Skeletal muscle cell (primary cell): ENCODE measurements at regions not wholly inside any gene's neighbourhood (a gene's known extent, or its start where the extent isn't known, plus 50 kb on each side); places are given as distances from the start of the nearest gene placed in this dataset.

ENCODE experiments used
- DNase-seq: peaks from one replicate; pipeline ENCODE4 v3.0.0-alpha.2; 2010; ENCODE audit warnings: low read depth
- H3K4me3 ChIP-seq: 2 replicates; pipeline ENCODE4 v1.5.1; 2011; ENCODE audit warnings: low read depth, mild to moderate bottlenecking, control low read depth, low read length, moderate library complexity

DNA sequence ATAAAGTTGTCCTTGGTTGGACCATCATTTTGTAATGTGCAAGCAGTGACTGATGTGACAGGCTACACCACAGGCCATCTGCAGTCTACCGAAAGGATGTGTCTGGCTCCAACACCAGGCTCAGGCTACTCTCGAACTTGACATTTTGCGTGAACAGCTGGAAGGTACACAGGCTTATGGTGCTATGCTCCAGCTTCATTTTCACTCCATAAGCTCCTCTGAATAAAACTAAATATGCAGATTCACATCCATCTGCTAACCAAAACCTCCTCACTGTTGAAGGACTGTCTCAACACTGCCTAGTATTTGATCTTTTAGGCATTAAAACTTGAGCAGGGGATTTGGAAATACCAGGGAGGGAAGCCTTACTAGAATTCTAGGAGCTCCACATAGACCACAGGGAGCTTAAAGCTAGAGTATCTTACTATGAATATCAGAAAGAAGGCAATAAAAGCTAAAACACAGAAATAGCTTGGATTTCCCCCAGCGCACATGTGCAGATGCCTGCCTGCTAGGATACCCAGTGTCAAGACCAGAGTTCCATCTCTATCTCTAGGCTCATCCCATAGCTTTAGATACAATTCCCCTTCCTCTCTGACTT, 383.9 kb upstream of the FAT3 start:
- no peak overlapping the region for H3K4me3 ChIP-seq
- DNase-seq, result no peak

DNA sequence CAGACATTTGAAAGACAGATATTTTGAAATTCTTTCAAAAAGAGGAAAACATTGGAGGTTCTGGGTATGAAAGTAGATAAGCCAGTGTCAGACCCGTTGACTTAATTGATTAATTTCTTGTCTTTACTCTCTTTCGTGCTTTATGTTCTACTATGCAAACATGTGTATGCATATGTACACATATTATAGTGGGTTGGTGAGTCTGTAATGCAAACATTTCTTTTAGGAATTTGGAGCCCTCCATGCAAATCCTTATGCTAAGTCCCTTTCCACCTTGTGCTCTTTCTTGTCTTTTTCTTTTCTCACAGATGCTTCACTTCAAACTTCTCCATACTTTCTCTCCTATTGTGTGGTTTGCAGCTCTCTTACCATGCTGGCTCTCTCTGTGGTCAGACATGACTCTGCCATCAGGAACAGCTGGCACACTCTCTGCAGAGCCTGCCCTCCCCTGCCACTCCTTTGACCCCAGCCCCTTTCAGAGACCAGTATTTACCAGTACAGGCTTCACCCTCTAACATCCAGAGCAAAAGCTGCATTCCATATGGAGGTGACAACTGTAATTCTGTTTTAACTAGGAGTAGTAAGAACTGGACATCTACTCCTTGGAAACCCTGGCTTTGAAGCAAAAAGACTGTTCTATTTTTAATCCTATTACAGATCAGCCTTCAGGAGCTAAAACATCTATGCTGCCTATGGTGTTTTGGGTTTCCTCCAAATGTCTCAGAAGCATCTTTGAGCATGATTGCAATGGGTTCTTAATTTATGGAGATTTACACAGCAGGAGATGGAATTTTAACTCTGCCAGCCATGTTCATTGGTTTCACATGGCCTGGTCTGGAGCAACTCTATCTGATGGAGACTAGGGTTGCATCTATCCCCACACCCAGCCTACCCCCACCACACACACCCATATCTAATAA, 386.9 kb upstream of the FAT3 start:
- no peak overlapping the region for H3K4me3 ChIP-seq
- no peak for DNase-seq

DNA sequence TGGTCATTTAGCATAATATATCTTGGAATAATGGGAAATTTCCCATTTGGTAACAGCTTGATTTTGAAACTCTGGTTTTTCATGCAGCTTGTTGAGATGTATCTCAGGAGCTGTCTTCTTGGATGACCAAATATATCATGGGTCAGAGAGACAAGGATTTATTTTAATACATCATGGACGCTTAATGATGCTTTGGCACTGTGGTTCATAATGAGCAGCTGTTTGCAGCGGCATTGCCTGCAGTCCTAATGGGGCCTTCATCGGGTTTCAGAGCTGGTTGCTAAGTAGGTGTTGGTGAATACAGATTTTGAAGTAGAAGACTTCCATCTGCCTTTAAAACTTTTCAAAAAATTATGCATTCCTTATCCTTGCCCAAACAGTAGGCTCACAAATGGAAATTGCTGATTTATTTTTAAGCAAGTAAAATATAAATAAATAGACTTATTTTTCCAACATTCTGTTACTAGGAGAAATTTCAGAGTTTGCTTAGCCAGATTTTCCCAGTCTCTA, 389.5 kb upstream of the FAT3 start:
- no peak for DNase-seq
- no peak overlapping the region for H3K4me3 ChIP-seq

DNA sequence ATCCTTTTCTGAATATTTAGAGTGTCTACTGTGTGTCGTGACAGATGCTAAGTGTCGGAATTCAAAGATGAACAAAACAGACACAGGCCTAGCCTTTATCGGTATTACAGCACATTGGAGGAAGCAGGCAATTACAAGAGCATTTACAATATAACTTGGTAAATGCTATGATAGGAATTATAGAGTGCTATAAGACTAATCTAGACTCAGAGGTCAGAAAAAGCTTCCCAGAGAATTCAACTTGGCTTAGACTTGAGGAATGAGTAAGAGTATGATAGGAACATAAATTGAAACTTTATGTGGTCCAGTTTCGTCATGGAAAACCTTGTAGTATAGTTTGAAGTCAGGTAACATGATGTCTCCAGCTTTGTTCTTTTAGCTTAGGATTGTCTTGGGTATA, 395.7 kb upstream of the FAT3 start:
- no peak for DNase-seq
- H3K4me3 ChIP-seq, result no peak overlapping the region

DNA sequence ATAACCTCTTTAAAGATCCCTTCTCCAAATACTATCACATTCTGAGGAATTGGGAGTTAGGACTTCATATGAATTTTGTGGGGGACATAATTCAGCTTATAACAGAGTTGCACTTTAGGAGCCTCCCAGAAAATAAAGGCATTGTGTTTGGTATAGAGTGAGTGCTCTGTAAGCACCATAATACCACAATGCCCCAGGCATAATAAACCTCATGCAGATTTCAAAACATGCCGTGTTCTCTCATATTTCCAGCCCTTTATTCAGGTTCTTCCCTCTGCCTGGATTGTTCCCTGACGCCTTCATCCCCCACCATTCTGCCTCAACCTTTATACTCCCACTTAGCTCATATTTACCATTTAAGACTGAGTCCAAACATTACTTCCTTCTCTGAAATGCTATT, 398.8 kb upstream of the FAT3 start:
- H3K4me3 ChIP-seq, result no peak overlapping the region
- DNase-seq, result no peak

DNA sequence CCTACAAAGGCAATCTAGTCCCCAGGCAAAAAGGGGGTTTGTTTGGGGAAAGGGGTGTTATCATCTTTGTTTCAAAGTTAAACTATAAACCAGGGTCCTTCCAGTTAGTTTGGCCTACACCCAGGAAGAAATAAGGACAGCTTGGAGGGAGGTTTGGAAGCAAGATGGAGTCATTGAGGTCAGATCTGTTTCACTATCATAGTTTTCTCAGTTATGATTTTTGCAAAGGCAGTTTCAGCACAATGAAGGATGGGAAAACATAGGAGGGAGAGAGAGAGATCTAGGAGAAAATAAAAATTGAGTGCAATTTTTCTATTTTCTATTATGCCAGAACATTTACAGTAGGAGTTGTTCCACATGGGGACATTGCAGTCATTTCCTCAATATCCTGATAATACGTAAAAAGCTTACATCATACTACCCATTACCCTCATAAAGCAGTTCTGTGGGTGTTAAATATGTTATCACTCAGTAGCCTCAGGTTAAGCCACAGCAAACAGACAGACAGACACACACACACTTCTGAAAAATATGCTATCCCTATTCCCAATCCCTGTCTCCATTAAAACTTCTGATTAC, 401.3 kb upstream of the FAT3 start:
- DNase-seq, result no peak
- H3K4me3 ChIP-seq, result no peak overlapping the region

DNA sequence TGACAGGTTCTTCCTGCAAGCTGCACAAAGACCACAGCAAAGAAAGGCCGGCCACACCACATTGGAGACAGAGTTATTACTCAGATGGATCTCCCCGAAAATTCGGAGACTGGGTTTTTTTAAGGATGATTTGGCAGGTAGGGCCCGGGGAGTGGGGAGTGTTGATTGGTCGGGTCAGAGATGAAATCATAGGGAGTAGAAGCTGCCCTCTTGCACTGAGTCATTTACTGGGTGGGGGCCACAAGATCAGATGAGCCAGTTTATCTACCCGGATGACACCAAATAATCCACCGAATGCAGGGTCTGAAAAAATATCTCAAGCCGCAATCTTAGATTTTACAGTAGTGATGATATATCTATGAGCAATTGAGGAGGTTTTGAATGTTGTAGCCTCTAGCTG, 401.8 kb upstream of the FAT3 start:
- DNase-seq, result no peak
- H3K4me3 ChIP-seq, result no peak overlapping the region

DNA sequence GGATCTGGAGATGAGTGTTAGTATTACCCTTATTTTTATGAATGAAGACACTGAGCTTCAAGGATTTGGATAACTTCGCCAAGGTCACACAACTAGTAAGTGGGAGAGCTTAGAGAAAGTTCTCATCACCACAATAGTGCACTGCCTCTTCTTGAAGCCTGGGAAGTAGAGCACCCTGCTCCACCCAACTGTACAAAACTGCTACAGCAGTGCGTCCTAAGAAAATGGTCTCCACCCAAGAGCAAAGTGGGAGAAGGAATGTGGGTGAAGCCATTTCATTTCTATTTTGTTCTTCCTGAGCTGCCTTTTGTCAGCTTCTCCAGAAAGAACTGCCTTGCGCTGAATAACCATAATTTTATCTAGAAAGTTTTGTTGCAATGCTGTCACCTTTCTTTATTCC, 403.9 kb upstream of the FAT3 start:
- no peak overlapping the region for H3K4me3 ChIP-seq
- no peak for DNase-seq

DNA sequence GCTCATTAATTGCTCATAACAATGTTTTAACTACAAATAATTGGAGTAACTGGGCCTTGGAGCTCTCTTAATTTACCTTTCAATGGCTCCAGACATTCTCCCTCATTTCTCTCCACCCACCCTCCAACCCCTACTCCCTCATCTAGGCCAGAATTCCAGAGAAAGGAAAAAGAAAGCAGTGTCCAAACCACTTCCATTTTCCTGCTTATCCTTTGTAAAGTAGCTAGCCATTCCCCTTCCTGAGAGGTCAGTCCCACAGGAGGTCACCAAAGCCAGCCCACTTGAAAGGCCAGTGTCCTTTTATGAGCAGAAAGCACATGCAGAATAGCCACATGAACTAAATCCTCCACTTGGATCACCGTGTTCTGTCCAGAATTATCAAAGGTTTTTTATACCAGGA, 404.8 kb upstream of the FAT3 start:
- no peak for DNase-seq
- no peak overlapping the region for H3K4me3 ChIP-seq

DNA sequence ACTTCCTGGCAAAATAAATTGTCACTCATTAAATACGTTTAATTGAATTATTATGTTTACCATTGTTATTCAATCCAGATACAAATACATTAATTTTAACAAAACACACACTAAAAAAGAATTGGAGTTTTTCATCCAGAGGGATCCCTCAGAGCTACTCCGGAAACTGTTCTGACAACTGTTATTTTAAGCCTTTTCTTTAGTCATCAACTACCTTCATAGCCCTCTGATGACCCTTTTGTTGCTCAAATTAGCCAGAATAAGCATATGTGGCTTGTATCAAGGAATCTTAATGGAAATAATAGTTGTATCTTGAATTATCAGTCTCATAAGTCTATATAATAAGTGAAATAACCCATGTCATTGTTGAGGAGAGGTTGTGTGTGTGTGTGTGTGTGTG, 405.4 kb upstream of the FAT3 start:
- no peak for DNase-seq
- H3K4me3 ChIP-seq, result no peak overlapping the region

DNA sequence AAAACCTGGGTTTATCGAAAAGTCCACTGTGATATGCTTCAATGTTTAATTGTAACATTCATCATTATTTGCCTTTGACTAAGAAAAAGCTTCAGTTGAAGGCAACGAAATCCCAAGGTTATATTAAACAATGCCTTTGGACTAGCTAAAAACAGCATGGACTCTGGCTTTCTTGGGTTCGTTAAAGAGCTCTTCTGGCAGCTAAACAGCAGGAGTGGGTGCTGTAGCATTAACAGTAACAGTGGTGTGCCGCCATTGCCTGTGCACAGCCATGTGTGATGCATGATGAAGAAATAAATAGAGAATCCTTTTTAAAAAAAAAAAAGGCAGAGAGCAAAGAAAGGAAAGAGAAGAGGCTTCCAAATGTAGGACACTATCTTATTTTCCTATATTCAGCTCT, 406.6 kb upstream of the FAT3 start:
- H3K4me3 ChIP-seq, result no peak overlapping the region
- no peak for DNase-seq

DNA sequence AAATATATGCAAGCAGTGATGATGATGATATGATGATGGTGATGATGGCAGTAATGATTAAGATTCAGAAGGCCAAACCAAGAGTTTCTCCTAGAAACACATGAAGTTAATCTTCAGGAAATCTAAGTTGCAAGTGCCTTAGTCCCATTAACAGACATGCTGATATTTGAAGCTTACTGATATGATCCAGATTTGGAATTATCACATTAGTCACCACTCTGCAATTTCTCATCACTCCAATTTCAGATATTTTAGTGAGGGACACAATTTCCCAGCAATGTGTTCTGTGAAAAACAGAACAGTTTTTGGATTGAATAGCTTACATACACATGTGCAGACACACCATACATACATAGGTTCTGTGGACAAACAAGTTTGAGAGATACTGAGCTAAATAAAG, 411.4 kb upstream of the FAT3 start:
- H3K4me3 ChIP-seq, result no peak overlapping the region
- no peak for DNase-seq

DNA sequence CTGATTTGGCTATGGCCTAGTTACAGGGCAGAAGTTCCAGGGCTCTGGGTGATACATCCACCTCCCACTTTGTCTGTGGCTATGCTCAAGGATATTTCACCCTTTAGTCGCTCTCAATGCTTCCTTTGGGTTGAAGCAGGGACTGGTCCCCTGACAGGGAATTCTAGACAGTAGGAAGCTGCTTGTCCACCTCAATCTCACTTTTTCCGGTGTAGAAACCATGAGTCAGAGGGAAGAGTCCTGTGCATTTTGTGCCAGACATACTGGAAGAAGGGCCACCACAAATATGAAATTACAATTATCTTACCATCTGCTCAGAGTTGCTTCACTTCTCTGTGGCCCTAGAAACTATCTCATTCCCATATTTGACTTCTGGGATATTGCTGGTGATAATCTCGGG, 413.7 kb upstream of the FAT3 start:
- no peak for DNase-seq
- no peak overlapping the region for H3K4me3 ChIP-seq

DNA sequence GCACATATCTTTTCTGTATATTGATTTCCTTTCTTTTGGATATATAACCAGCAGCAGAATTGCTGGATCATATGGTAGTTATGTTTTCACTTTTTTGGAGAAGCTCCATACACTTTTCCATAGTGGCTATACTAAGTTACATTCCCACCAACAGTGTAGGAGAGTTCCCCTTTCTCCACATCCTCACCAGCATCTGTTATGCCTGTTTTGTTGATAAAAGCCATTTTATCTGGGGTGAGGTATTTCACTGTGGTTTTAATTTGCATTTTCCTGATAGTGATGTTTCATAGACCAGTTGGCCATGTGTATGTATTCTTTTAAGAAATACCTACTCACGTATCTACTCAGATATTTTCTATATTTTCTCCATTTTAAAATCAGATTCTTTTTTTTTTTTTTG, 419.3 kb upstream of the FAT3 start:
- no peak overlapping the region for H3K4me3 ChIP-seq
- DNase-seq, result no peak

DNA sequence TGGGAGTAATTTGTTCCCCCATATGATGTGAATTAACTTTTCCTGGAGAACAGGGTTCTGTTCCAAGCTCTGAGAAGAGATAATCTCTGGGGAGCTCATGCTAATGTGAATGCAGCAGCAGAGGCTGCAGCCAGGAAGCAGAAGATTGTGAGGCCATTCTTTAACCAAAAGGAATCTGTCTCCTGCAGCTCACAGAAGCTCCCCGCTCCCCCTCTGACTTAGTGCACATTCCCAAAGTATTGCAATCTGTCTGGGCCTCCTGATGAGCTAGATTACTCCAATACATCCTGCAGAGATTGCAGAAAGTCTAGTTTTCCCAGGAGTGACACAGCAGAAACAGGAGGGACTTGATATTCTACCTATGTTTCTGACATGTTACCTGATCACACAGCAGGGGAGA, 420.6 kb upstream of the FAT3 start:
- H3K4me3 ChIP-seq, result no peak overlapping the region
- peak; percentile 33 for DNase-seq

DNA sequence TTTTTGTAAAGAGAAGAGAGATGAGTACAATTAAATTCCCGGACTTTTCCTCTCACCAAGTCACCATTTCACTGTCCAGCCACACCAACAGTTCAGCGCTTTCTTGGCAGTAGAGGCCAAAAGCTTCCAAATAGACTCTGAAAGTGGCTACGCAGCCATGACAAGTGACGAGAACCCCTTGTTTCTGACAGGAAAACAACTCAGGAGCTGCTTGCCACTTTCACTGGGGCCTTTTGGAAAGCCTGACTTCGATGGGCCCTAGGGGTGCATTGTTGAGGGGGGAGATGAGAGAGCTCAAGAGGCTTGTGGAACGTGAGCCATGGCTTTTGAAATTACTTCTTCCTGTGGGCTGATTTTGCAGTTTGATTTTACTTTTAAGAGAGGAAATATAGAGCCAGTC, 422.1 kb upstream of the FAT3 start:
- DNase-seq, result no peak
- no peak overlapping the region for H3K4me3 ChIP-seq

DNA sequence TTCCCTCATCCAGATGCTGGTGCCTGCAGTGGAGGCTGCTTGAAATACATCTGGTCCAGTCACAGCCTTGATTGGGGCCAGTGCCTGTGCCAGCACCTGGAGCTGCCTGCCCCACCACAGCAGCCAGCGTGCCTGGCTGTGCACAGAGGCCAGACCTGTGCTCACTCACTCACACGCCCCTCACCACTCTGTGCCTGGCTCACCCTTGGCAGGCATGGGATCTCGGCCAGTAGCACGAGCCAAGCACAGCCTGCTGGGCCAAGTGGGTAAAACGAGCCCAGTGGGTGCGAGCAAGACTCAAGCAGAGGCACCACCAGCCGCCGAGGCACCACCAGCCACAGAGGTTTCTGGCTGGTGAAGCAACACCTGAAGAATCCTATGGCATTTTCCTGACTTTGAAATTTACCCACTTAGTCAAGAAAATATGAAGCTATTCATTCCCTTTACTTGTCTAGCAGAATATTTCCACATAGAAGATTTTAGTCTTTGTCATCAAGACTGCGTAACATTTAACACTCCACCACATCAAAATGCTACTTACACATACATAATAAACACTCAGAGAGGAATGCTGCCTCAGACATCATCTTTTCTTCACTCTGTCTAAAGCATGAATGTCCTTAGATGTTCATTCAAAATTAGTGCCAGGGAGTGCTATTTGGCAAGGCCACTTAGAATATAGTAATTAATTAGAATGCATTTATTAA, 424.3 kb upstream of the FAT3 start:
- H3K4me3 ChIP-seq, result no peak overlapping the region
- DNase-seq, result no peak

DNA sequence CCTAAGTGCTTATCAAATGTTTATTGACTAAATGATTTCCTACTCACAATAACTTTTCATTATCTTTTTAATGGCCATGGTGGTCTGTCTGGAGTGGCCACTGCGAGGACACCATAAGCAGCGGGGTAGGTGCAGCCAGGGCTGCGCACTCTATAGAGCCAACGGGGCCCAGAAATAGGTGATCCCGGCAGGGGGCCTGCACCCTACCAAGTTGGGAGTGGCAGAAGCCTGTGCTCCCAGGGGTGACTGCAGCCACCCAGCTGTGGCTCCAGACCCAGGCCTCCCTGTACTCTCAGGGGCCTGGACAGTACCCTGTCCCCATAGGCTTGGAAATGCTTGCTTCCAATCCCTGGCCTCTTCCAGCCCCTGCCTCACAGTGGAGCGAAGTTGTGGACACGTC, 426.4 kb upstream of the FAT3 start:
- DNase-seq, result no peak
- H3K4me3 ChIP-seq, result no peak overlapping the region

DNA sequence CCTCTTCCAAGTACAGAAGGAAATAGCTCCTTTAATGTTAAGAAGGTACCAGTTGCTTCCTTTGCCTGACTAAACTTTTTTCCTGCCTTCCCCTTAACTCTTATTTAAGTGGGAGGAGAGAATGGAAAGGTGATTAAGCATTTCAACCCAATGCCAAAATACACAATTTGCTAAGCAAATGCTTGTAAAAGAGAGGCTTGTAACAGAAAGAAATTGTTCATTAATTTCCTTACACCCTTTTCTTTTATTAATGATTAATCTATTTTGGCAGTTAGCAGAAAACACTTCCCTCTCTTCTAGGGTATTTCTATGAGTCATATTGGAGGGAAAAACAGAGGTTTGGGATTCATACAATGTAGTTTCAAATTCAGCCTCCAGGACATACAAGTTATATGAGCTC, 427.6 kb upstream of the FAT3 start:
- DNase-seq, result no peak
- no peak overlapping the region for H3K4me3 ChIP-seq
